ENCODE measurements at regions not wholly inside any gene's neighbourhood (a gene's known extent, or its start where the extent isn't known, plus 50 kb on each side); places are given as distances from the start of the nearest gene placed in this dataset.

DNA sequence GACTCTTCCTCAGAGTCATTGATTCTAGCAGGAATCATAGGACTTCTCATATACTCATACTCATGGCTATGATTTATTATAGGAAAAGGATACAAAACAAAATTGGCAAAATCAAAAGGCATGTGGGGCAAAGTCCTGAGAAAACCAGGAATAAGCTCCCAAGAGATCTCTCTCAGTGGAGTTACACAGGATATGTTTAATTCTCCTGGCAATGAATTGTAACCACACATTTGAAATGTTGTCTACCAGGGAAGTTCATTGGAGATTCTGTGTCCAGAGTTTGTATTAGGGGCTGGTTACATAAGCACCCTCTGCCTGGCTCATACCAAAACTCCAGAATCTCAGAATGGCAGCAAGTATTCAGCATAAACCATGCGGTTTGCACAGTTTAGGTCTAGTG is 63.9 kb downstream of the ADAMTS1 start:
- TF ChIP-seq, protein P1, sequence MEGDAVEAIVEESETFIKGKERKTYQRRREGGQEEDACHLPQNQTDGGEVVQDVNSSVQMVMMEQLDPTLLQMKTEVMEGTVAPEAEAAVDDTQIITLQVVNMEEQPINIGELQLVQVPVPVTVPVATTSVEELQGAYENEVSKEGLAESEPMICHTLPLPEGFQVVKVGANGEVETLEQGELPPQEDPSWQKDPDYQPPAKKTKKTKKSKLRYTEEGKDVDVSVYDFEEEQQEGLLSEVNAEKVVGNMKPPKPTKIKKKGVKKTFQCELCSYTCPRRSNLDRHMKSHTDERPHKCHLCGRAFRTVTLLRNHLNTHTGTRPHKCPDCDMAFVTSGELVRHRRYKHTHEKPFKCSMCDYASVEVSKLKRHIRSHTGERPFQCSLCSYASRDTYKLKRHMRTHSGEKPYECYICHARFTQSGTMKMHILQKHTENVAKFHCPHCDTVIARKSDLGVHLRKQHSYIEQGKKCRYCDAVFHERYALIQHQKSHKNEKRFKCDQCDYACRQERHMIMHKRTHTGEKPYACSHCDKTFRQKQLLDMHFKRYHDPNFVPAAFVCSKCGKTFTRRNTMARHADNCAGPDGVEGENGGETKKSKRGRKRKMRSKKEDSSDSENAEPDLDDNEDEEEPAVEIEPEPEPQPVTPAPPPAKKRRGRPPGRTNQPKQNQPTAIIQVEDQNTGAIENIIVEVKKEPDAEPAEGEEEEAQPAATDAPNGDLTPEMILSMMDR (IDR thresholded peaks at IDR 0.05; ENCODE audit: insufficient read depth, low read depth, low read length) = no peak
- TF ChIP-seq EZH2 (IDR thresholded peaks at IDR 0.05; ENCODE audit: insufficient read depth, low read length) = no peak
